Lower leg skin (tissue), 4 donors: ENCODE measurements at regions not wholly inside any gene's neighbourhood (a gene's known extent, or its start where the extent isn't known, plus 50 kb on each side); places are given as distances from the start of the nearest gene placed in this dataset.

Experiments used
- DNase-seq, 2 donors: peaks; one replicate each; pipeline ENCODE4 v3.0.0-alpha.2; 2019; ENCODE audit warnings: low spot score in 2 of 2
- H3K4me3 ChIP-seq: fragments of 200-600 bp; sonication (generic); 2 replicates; pipeline ENCODE4 v1.5.1; 2017; ENCODE audit warnings: mild to moderate bottlenecking, low read depth; ENCODE audit not compliant: poor library complexity, severe bottlenecking
- CTCF ChIP-seq, 3 donors: fragments of 450-650 bp; IDR thresholded peaks; one replicate each; pipeline ENCODE4 v1.5.1; 2016; ENCODE audit warnings: antibody characterized with exemption in 3 of 3, mild to moderate bottlenecking in 3 of 3, moderate library complexity in 2 of 3
- POLR2A ChIP-seq, 2 donors: fragments of 450-650 bp; IDR thresholded peaks; one replicate each; pipeline ENCODE4 v1.6.1; 2016 to 2017; ENCODE audit warnings: antibody characterized with exemption in 2 of 2, mild to moderate bottlenecking in 1 of 2, moderate library complexity in 1 of 2
- WGBS, 2 donors: methylation state at CpG; one replicate each; pipeline ENCODE4 v1.1.5; 2018; 5-methylcytosine and 5-hydroxymethylcytosine counted together
- intact Hi-C: fragments of 100-400 bp; cut with DNase I; formaldehyde crosslinking; loops from one replicate; pipeline ENCODE4 v1.15.0; 2023; ENCODE audit warnings: low total_unique reads

GRCh38 chr10:3548702-3549101, 236.3 kb downstream of the KLF6 start:
- H3K4me3 ChIP-seq = no peak overlapping the region
- DNase-seq = no peak
- 94 to 98% methylated on average over 1 of the region's 1 CpG for WGBS, 2 donors
- intact Hi-C loops = no loop called here
- TF ChIP-seq POLR2A (IDR thresholded peaks at IDR 0.05) = no peak
- TF ChIP-seq CTCF (IDR thresholded peaks at IDR 0.05) = no peak

GRCh38 chr10:3548076-3548475, 236.9 kb downstream of the KLF6 start:
- DNase-seq = no peak
- intact Hi-C loops = no loop called here
- no peak overlapping the region for H3K4me3 ChIP-seq
- WGBS, 2 donors = 81 to 82% methylated on average over 7 of the region's 7 CpGs
- TF ChIP-seq CTCF (IDR thresholded peaks at IDR 0.05) (no peak), POLR2A (IDR thresholded peaks at IDR 0.05) (no peak)

- intact Hi-C loops = no loop called here
- 92% methylated on average over 4 of the region's 4 CpGs for WGBS, 2 donors
- H3K4me3 ChIP-seq = no peak overlapping the region
- no peak for DNase-seq
- TF ChIP-seq CTCF (IDR thresholded peaks at IDR 0.05) (no peak), POLR2A (IDR thresholded peaks at IDR 0.05) (no peak)
These were observed 240.4 kb downstream of the KLF6 start for GRCh38 chr10:3544561-3544960.

GRCh38 chr10:3542185-3542611, 242.8 kb downstream of the KLF6 start:
- no peak for TF ChIP-seq POLR2A (IDR thresholded peaks at IDR 0.05)
- no peak for TF ChIP-seq CTCF (IDR thresholded peaks at IDR 0.05)
- no peak for DNase-seq
- no peak overlapping the region for H3K4me3 ChIP-seq
- intact Hi-C loops = no loop called here
- WGBS, 2 donors = 35 to 37% methylated on average over 5 of the region's 5 CpGs

- 93 to 96% methylated on average over 20 of the region's 20 CpGs for WGBS, 2 donors
- no peak for DNase-seq
- no peak overlapping the region for H3K4me3 ChIP-seq
- intact Hi-C loops = no loop called here
- TF ChIP-seq POLR2A (IDR thresholded peaks at IDR 0.05) (no peak), CTCF (IDR thresholded peaks at IDR 0.05) (no peak)
These were observed 245.2 kb downstream of the KLF6 start for GRCh38 chr10:3539696-3540383.
